ENCODE measurements at regions not wholly inside any gene's neighbourhood (a gene's known extent, or its start where the extent isn't known, plus 50 kb on each side); places are given as distances from the start of the nearest gene placed in this dataset.

GRCh38 chr15:98390946-98391530, 257.3 kb upstream of the IGF1R start:
- no peak for DNase-seq

DNA sequence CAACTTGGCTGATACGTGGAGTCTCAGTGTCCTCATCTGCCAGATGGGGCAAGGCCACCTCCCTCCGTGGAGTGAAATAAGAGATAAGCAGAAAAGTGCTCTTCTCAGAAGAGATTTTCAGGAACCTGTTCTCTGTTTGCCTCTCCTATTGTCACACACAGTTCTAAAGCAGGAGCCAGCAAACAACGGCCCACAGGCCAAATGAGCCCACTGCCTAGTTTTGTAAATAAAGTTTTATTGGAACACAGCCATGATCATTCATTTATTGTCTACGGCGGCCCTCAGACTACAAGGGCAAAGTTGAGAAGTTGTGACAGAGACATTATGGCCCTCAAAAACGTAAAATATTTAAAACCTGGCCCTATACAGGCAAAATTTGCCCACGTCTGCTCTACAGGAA, 256.8 kb upstream of the IGF1R start:
- DNase-seq, result no peak

GRCh38 chr15:98393471-98393870, 254.9 kb upstream of the IGF1R start:
- DNase-seq, result no peak

GRCh38 chr15:98394546-98394945, 253.8 kb upstream of the IGF1R start:
- no peak for DNase-seq

- no peak for DNase-seq
Observed at GRCh38 chr15:98395974-98396610, 252.2 kb upstream of the IGF1R start.

DNA sequence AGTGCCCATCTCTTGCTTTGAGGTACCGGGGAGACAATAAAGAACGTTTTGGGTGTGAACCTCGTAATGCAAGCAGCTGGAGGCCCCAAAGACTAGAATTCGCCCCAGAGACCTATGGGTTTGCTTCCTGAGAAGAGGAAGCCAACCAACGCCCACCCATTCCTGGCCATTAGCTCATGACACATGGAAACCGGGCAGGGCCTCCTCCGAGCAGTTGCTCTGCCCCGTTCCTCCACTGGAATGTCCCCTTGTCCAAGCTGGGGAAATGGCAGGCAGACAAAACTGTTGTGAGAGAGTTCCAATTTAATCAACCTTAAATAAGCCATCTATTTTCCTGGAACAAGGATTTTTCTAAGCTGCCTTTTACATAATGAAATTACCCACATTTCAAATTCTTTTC, 250.9 kb upstream of the IGF1R start:
- DNase-seq, result no peak

GRCh38 chr15:98398056-98398455, 250.3 kb upstream of the IGF1R start:
- DNase-seq, result no peak

DNA sequence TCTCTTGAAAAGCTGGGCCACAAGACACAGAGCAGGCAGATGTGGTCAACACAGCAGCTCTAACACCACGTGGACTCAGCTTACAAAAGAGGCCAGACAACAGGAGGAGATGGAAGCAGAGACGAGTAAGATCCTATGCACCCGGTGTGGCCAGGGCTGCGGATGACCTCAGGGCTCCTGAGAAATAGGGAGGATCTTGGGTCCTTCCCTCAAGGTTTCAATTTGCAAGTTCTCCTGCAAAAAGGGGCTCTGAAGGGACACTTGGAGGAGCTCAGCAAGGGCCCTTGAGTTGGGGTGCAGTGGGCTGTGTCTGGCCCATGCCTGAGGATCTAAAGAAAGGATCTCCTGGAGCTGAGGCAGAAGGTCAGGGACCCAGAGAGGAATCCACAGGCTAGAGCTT, 249.5 kb upstream of the IGF1R start:
- no peak for DNase-seq

DNA sequence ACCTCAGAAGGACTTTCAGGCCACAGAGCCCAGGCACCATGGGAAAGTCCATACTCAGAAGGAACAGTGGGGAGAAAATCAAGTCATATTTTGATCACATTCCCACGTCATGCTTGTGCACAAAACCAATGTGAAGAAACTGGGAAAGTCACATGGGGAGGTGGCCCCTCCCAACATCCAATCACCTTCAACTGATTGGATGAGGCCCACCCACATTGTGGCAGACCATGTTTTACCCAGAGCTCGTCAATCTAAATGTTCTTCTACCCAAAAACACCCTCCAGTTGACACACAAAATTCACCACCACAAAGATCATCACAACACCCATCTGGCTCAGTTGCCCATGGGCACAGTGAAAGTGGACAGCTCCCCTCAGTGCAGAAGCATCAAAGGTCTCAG, 248.2 kb upstream of the IGF1R start:
- no peak for DNase-seq

GRCh38 chr15:98401029-98401428, 247.3 kb upstream of the IGF1R start:
- DNase-seq, result no peak

GRCh38 chr15:98402486-98402885, 245.9 kb upstream of the IGF1R start:
- no peak for DNase-seq

- no peak for DNase-seq
Observed at GRCh38 chr15:98403169-98403568, 245.2 kb upstream of the IGF1R start.

DNA sequence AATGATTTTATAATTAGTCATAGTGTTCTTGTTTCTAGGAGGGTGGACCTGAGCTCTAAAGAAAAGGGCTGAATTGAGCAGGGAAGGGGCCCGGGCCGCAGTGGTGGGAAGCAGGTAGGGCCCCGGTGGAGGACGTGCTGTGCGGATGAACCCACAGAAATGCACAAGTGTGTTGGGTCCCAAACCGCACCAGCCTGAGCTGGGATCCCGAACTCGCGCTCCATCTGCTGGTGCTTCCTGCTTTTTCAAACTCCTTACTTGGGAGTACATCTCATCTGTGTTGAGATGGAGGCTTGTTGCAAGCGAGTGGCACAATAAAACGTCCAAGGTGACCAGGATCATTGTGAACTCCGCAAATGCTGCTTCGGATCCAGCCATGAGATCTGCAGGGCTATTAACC, 244.8 kb upstream of the IGF1R start:
- no peak for DNase-seq

DNA sequence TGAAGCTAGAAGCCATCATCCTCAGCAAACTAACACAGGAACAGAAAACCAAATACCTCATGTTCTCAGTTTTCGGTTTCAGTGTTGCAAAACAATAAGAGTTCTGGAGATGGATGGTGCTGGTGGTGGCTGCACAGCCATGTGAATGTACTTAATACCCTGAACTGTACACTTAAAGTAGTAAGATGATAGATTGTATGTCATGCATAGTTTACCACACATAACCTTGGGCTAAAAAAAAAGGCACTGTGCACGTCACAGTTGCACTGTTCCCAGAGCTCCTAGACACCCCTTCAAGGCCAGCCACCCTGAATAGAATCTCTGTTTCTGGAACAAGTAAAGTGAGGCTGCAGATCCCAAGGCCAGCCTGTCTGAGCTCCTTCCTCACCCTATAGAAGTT, 243.3 kb upstream of the IGF1R start:
- no peak for DNase-seq

GRCh38 chr15:98408231-98408630, 240.1 kb upstream of the IGF1R start:
- no peak for DNase-seq

- no peak for DNase-seq
Observed at GRCh38 chr15:98410328-98410727, 238.0 kb upstream of the IGF1R start.

DNA sequence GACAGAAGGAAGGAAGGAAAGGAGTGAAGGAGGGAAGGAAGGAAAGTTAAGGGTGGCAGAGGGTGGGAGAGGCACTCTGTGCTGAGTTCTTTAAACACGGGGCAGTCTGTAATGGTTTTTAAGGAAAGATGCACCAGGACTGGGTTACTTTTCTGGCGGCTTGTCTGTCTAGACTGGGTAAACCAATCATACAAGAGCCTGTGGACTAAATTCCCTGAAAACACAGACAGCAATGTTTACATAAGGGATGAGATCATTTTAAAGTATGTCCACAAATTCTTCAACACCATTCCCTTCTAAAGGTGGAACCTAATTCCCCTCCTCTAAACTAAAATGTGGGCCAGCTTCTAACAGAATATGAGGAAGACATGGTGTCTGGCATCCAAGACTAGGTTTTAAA, 235.5 kb upstream of the IGF1R start:
- no peak for DNase-seq

GRCh38 chr15:98413933-98414546, 234.3 kb upstream of the IGF1R start:
- DNase-seq, result no peak

DNA sequence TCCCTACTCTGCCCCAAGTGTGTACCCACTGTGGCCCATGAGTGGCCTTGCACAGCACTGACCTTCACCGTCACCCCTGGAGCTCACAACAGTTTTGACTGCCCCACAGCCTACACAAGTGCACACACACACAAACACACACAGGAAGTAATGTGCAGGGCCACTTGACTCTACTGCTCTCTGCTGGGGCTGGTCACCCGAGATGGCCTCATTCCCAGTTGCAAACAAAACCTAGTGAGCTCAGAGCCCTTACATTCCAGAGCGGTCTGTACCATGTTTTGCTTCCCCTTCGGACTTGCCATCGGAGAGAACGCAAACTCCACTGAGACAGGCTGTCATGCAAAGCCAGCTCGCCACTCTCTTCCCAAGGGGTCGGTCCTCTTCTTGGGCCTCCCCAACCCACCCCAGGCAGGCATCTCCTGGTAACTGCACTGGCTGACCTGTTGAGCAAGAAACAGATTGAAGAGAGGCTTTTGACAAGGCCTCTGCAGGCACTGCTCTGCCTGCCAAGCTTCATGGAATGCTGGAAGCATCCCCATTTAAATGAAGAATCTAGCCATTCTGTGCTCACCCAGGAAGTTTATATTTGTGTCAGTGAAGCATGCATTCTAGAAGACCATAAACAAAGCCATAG, 232.0 kb upstream of the IGF1R start:
- no peak for DNase-seq

GRCh38 chr15:98417346-98417745, 231.0 kb upstream of the IGF1R start:
- no peak for DNase-seq

DNA sequence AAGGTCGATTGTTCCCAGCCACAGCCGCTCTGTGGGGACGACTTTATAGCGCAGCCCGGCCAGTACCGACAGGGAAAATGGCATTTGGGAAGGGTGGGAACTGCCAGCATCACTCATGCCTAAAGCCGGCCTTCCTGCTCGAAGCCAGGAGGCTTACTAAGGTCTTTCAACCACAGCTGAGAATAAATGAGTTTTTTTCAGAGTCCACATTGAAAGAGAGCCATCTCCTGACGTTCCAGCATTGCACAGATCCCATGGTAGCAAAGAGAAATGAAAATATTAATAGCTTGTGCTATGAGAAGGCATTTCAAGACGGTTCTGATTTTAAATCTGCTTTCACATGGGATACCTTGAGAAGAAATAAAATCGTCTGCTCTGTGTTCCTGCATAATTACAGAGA, 230.2 kb upstream of the IGF1R start:
- DNase-seq, result no peak

DNA sequence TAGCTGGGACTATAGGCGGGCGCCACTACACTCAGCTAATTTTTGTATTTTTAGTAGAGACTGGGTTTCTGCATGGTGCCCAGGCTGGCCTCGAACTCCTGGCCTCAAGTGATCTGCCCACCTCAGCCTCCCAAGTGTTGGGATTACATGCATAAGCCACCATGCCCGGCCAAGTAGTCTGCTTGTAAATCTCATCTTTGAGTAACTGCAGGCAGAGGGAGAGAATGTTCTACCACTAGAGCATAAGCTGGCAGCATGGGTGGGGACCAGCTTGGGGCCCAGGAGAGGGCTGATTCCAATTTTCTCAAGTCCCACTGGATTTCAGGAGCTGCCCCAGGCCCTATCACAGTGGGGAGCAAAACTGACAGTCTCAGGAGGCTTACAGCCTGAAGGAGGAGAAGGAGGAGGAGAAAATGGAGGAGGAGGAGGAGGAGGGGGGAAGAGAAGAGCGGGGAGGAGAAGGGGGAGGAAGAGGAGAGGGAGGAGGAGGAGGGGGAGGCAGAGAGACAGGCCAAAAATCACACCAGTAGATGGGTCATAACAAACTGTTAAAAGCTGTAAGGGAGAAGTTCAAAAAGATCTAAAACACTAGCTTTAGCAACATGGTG, 229.1 kb upstream of the IGF1R start:
- no peak for DNase-seq

DNA sequence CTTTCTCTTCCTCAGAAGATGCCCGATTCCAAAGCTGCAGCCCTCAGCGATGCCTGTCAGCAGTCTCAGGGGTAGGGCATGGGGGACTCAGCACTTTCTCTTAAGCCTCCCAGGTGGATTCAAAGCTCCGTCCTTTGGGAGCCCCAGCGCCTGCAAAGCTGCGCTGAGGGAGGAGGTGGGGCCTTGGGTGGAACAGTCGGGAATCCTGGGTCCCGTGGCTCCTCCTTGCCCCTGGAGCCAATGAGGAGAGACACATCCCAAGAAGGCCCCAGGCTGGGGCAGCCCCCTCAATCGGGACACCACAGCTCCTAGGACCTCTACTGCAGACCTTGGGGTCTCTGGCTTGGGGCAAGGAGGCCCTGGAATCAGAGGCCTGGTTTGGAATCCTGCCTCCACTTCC, 227.5 kb upstream of the IGF1R start:
- DNase-seq, result no peak

Data from activated CD4-positive, alpha-beta T cell treated with anti-CD3 and anti-CD28 coated beads for 4 hours (primary cell).